HepG2 (cell line): ENCODE measurements at regions not wholly inside any gene's neighbourhood (a gene's known extent, or its start where the extent isn't known, plus 50 kb on each side); places are given as distances from the start of the nearest gene placed in this dataset.

Experiments
- ATAC-seq: fragments of 200-7000 bp; cut with Tn5 transposase; 3 replicates; pipeline ENCODE4 v1.9.1; 2020; ENCODE audit warnings: mild to moderate bottlenecking, moderate library complexity
- BruUV-seq: library from RNA; stranded (reverse); fragments of 400-500 nt; replicated peaks from 2 replicates; lab custom pipeline; 2021; lab: Mats Ljungman, UMichigan
- CTCF ChIA-PET: fragments of 300-600 bp; formaldehyde crosslinking; extraction: SDS; loops from one replicate; lab custom pipeline; 2021; ENCODE audit warnings: low total read pairs, inconsistent platforms, low intra/inter-chr PET ratio; lab: Yijun Ruan, JAX
- POLR2A ChIA-PET: fragments of 350-600 bp; sonication (Branson Sonifier 250); formaldehyde crosslinking; loops from one replicate; lab custom pipeline; 2020; ENCODE audit warnings: antibody characterized with exemption, inconsistent platforms; lab: Yijun Ruan, JAX
- DNase-seq: peaks from one replicate; pipeline ENCODE4 v3.0.0-alpha.2; 2015; ENCODE audit warnings: low spot score
- FAIRE-seq: peaks from 3 replicates; lab custom pipeline; 2011; peaks lifted over from hg19 to GRCh38; lab: Jason Lieb, UNC
- H2AFZ ChIP-seq: one replicate; pipeline ENCODE4 v1.6.1; 2011; ENCODE audit warnings: low read length, inconsistent platforms
- H3K27ac ChIP-seq: fragments of 300-600 bp; 3 replicates; pipeline ENCODE4 v1.8.0; 2011; ENCODE audit warnings: mixed run types, mild to moderate bottlenecking, mixed read lengths, low read length, inconsistent platforms; ENCODE audit not compliant: insufficient read depth; ENCODE audit errors: extremely low read length
- H3K27me3 ChIP-seq, 2 experiments: fragments of 200-600 bp in 1 of 2; 2 replicates in 1 of 2; 3 replicates in 1 of 2; pipeline versions ENCODE4 v1.6.0 to v1.8.0; 2011; ENCODE audit warnings: low read length in 2 of 2, mild to moderate bottlenecking in 2 of 2, moderate library complexity in 2 of 2, inconsistent platforms in 1 of 2; ENCODE audit not compliant: insufficient read depth in 2 of 2, control insufficient read depth in 1 of 2
- H3K36me3 ChIP-seq, 2 experiments: fragments of 200-600 bp in 1 of 2; replicated peaks in 1 of 2; 2 replicates in 1 of 2; 3 replicates in 1 of 2; pipeline versions ENCODE4 v1.5.1 to v1.8.0; 2011; ENCODE audit warnings: low read length in 2 of 2, inconsistent platforms in 1 of 2; ENCODE audit not compliant: insufficient read depth in 2 of 2, control insufficient read depth in 1 of 2
- H3K4me1 ChIP-seq: 2 replicates; pipeline ENCODE4 v1.5.1; 2012; ENCODE audit warnings: low read length, inconsistent platforms; ENCODE audit not compliant: insufficient read depth
- H3K4me2 ChIP-seq: 2 replicates; pipeline ENCODE4 v1.6.0; 2011; ENCODE audit warnings: low read depth, low read length, inconsistent platforms
- H3K4me3 ChIP-seq, 3 experiments: fragments of 200-600 bp in 1 of 3; sonication (generic), shearing (Covaris generic) in 1 of 3; replicated peaks in 1 of 3; 2 replicates each; pipeline ENCODE4 v1.5.1; 2011 to 2016; ENCODE audit warnings: low read length in 3 of 3, inconsistent platforms in 2 of 3, low read depth in 2 of 3, mild to moderate bottlenecking in 2 of 3, control low read depth in 1 of 3, mixed read lengths in 1 of 3; ENCODE audit not compliant: insufficient read depth in 1 of 3
- H3K79me2 ChIP-seq: one replicate; pipeline ENCODE4 v1.6.1; 2011; ENCODE audit warnings: low read length, inconsistent platforms; ENCODE audit not compliant: insufficient read depth
- H3K9ac ChIP-seq: 2 replicates; pipeline ENCODE4 v1.6.0; 2011; ENCODE audit warnings: mild to moderate bottlenecking, low read depth, low read length, inconsistent platforms; ENCODE audit not compliant: insufficient read depth
- H3K9me3 ChIP-seq: 2 replicates; pipeline ENCODE4 v1.5.1; 2012; ENCODE audit warnings: mild to moderate bottlenecking, low read length
- H4K20me1 ChIP-seq: 2 replicates; pipeline ENCODE4 v1.6.0; 2011; ENCODE audit warnings: inconsistent platforms, mild to moderate bottlenecking, low read length, moderate library complexity; ENCODE audit not compliant: insufficient read depth
- DPF2 ChIP-seq: sonication (generic); formaldehyde crosslinking; IDR thresholded peaks from 2 replicates; pipeline ENCODE4 v1.4.0; 2020; ENCODE audit warnings: mild to moderate bottlenecking, low read depth, missing genetic modification reagents, borderline replicate concordance
- ESRRA ChIP-seq: sonication (generic); formaldehyde crosslinking; IDR thresholded peaks from 2 replicates; pipeline ENCODE4 v1.5.1; 2020; ENCODE audit warnings: mild to moderate bottlenecking, low read depth, missing genetic modification reagents
- FOXA1 ChIP-seq, 2 experiments: fragments of 450-650 bp in 1 of 2; sonication (generic) in 1 of 2; formaldehyde crosslinking in 1 of 2; IDR thresholded peaks; 2 replicates each; pipeline versions ENCODE4 v1.4.0 to v1.6.1; 2016 to 2020; ENCODE audit warnings: missing genetic modification reagents in 1 of 2
- GATA4 ChIP-seq: sonication (generic); IDR thresholded peaks from 2 replicates; pipeline ENCODE4 v1.6.1; 2016; ENCODE audit warnings: antibody characterized with exemption, low read depth, borderline replicate concordance
- GATAD2A ChIP-seq: IDR thresholded peaks from 2 replicates; pipeline ENCODE4 v1.6.1; 2016
- HNF4G ChIP-seq, 2 experiments: sonication (generic) in 1 of 2; formaldehyde crosslinking in 1 of 2; IDR thresholded peaks; 2 replicates each; pipeline versions ENCODE4 v1.4.0 to v1.6.1; 2011 to 2020; ENCODE audit warnings: borderline replicate concordance in 2 of 2, low read depth in 2 of 2, mild to moderate bottlenecking in 2 of 2, low read length in 1 of 2, missing genetic modification reagents in 1 of 2, moderate library complexity in 1 of 2
- HNRNPL ChIP-seq: fragments of 200-400 bp; formaldehyde crosslinking; IDR thresholded peaks from 2 replicates; pipeline ENCODE4 v1.6.1; 2017; ENCODE audit warnings: mild to moderate bottlenecking, low read depth, low read length
- MIXL1 ChIP-seq: IDR thresholded peaks from 2 replicates; pipeline ENCODE4 v1.6.1; 2016
- NAIF1 ChIP-seq: sonication (generic); formaldehyde crosslinking; IDR thresholded peaks from 2 replicates; pipeline ENCODE4 v1.5.0; 2020; ENCODE audit warnings: mild to moderate bottlenecking, missing genetic modification reagents, borderline replicate concordance
- RFX5 ChIP-seq: IDR thresholded peaks from 2 replicates; pipeline ENCODE4 v1.6.1; 2011; ENCODE audit warnings: low read depth, low read length, improper control_type of control experiment
- SAP130 ChIP-seq: IDR thresholded peaks from 2 replicates; pipeline ENCODE4 v1.6.1; 2016; ENCODE audit warnings: low read depth
- SNAI1 ChIP-seq: sonication (generic); formaldehyde crosslinking; IDR thresholded peaks from 2 replicates; pipeline ENCODE4 v1.5.0; 2020; ENCODE audit warnings: mild to moderate bottlenecking, missing genetic modification reagents, borderline replicate concordance
- ZNF605 ChIP-seq: sonication (generic); formaldehyde crosslinking; IDR thresholded peaks from 2 replicates; pipeline ENCODE4 v1.8.0; 2022; ENCODE audit warnings: mild to moderate bottlenecking, missing genetic modification reagents
- WGBS: methylation state at CpG from one replicate; pipeline ENCODE4 v1.1.6; 2017; ENCODE audit warnings: low lambda C conversion rate; 5-methylcytosine and 5-hydroxymethylcytosine counted together
- in situ Hi-C: cut with HindIII; loops from 2 replicates; pipeline ENCODE4 v1.10.0; 2017; ENCODE audit warnings: low pct_unique_long_range_greater_than_20kb; ENCODE audit not compliant: extremely low pct_ligation_motif_present
- intact Hi-C: fragments of 100-400 bp; cut with micrococcal nuclease; formaldehyde crosslinking; loops from one replicate; pipeline ENCODE4 v1.10.0; 2022; ENCODE audit not compliant: unreplicated experiment
- TF ChIP-seq, protein P1 (sequence below): sonication (generic); formaldehyde crosslinking; IDR thresholded peaks from 2 replicates; pipeline ENCODE4 v1.9.0; 2021; ENCODE audit warnings: missing genetic modification reagents, borderline replicate concordance
- TF ChIP-seq, protein P2 (sequence below): IDR thresholded peaks from 2 replicates; pipeline ENCODE4 v1.6.1; 2012; ENCODE audit warnings: low read depth, low read length, improper control_type of control experiment
- TF ChIP-seq, protein P3 (sequence below): IDR thresholded peaks from 2 replicates; pipeline ENCODE4 v1.4.0; 2020; ENCODE audit warnings: mild to moderate bottlenecking, missing genetic modification reagents

DNA sequence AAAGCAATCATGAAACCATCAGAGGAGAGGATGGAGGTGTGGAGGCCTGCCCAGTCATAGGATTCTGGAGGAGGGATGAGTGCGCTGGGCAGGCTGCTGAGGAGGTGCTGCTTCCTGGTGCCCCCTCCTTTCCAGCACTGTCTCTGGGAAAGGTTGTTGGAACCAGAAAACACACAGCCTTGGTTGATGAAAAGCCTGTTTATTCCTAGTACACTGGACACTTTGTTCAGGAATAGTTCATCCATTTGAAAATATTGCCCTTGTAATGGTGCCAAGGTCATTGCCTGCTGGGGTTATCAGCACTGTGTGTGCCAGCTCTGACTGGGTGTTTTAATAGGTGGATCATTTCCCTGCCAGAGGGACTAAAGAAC, 83.7 kb upstream of the ARMC2 start:
- POLR2A ChIA-PET: interaction anchor here (1.0 to 1.7 kb wide), 3 partner anchors 11 to 206 kb away, joined by 3 to 6 read pairs (median 3); partner anchors contain the start of gene FOXO3
- H2AFZ ChIP-seq: no peak overlapping the region
- H4K20me1 ChIP-seq: no peaks in the 10 kb centered on the region
- CTCF ChIA-PET: no interaction called here
- intact Hi-C loops (loop anchor here (5.0 kb wide), 1 partner anchor 37 kb away; no protein-coding TSS in a partner anchor), in situ Hi-C loops (no loop called here)
- WGBS: 0% methylated on average over 1 of the region's 1 CpG
- H3K27me3 ChIP-seq: no peaks in the 10 kb centered on the region
- H3K36me3 ChIP-seq: no peaks in the 10 kb centered on the region
- peak overlapping the region; percentile 54 for H3K9ac ChIP-seq
- peak overlapping the region; percentile 75 for H3K27ac ChIP-seq
- DNase-seq (peak; percentile 84), FAIRE-seq (no peak), ATAC-seq (peak; percentile 82)
- H3K9me3 ChIP-seq: no peaks in the 10 kb centered on the region
- H3K4me2 ChIP-seq: peak overlapping the region; percentile 69
- BruUV-seq: no TSS peak
- H3K4me1 ChIP-seq: peaks cover 85% of the 10 kb centered on the region
- 0 out of 6 replicates have a peak overlapping the region, but pooled peaks of 1 of the 3 experiments have one; percentile 12 for H3K4me3 ChIP-seq
- H3K79me2 ChIP-seq: no peaks in the 10 kb centered on the region
- TF ChIP-seq, protein P1, sequence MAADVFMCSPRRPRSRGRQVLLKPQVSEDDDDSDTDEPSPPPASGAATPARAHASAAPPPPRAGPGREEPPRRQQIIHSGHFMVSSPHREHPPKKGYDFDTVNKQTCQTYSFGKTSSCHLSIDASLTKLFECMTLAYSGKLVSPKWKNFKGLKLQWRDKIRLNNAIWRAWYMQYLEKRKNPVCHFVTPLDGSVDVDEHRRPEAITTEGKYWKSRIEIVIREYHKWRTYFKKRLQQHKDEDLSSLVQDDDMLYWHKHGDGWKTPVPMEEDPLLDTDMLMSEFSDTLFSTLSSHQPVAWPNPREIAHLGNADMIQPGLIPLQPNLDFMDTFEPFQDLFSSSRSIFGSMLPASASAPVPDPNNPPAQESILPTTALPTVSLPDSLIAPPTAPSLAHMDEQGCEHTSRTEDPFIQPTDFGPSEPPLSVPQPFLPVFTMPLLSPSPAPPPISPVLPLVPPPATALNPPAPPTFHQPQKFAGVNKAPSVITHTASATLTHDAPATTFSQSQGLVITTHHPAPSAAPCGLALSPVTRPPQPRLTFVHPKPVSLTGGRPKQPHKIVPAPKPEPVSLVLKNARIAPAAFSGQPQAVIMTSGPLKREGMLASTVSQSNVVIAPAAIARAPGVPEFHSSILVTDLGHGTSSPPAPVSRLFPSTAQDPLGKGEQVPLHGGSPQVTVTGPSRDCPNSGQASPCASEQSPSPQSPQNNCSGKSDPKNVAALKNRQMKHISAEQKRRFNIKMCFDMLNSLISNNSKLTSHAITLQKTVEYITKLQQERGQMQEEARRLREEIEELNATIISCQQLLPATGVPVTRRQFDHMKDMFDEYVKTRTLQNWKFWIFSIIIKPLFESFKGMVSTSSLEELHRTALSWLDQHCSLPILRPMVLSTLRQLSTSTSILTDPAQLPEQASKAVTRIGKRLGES: no peak
- no peak for TF ChIP-seq FOXA1 (IDR thresholded peaks at IDR 0.05)
- peak; percentile 57 for TF ChIP-seq FOXA1 (CRISPR knock-in tag; IDR thresholded peaks at IDR 0.05)
- TF ChIP-seq, protein P2, sequence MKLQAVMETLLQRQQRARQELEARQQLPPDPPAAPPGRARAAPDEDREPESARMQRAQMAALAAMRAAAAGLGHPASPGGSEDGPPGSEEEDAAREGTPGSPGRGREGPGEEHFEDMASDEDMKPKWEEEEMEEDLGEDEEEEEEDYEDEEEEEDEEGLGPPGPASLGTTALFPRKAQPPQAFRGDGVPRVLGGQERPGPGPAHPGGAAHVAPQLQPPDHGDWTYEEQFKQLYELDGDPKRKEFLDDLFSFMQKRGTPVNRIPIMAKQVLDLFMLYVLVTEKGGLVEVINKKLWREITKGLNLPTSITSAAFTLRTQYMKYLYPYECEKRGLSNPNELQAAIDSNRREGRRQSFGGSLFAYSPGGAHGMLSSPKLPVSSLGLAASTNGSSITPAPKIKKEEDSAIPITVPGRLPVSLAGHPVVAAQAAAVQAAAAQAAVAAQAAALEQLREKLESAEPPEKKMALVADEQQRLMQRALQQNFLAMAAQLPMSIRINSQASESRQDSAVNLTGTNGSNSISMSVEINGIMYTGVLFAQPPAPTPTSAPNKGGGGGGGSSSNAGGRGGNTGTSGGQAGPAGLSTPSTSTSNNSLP: 0 out of 2 replicates have a peak, but pooled peaks have one; percentile 19
- TF ChIP-seq GATAD2A (CRISPR knock-in tag): peak; percentile 75
- peak; percentile 38 for TF ChIP-seq SAP130 (CRISPR knock-in tag)
- 0 out of 2 replicates have a peak, but pooled peaks have one; percentile 22 for TF ChIP-seq MIXL1
- TF ChIP-seq DPF2 (CRISPR knock-in tag): 0 out of 2 replicates have a peak, but pooled peaks have one; percentile 24
- no peak for TF ChIP-seq ZNF605 (CRISPR knock-in tag)
- TF ChIP-seq, protein P3, sequence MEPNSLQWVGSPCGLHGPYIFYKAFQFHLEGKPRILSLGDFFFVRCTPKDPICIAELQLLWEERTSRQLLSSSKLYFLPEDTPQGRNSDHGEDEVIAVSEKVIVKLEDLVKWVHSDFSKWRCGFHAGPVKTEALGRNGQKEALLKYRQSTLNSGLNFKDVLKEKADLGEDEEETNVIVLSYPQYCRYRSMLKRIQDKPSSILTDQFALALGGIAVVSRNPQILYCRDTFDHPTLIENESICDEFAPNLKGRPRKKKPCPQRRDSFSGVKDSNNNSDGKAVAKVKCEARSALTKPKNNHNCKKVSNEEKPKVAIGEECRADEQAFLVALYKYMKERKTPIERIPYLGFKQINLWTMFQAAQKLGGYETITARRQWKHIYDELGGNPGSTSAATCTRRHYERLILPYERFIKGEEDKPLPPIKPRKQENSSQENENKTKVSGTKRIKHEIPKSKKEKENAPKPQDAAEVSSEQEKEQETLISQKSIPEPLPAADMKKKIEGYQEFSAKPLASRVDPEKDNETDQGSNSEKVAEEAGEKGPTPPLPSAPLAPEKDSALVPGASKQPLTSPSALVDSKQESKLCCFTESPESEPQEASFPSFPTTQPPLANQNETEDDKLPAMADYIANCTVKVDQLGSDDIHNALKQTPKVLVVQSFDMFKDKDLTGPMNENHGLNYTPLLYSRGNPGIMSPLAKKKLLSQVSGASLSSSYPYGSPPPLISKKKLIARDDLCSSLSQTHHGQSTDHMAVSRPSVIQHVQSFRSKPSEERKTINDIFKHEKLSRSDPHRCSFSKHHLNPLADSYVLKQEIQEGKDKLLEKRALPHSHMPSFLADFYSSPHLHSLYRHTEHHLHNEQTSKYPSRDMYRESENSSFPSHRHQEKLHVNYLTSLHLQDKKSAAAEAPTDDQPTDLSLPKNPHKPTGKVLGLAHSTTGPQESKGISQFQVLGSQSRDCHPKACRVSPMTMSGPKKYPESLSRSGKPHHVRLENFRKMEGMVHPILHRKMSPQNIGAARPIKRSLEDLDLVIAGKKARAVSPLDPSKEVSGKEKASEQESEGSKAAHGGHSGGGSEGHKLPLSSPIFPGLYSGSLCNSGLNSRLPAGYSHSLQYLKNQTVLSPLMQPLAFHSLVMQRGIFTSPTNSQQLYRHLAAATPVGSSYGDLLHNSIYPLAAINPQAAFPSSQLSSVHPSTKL (CRISPR knock-in tag): 0 out of 2 replicates have a peak, but pooled peaks have one; percentile 68
- TF ChIP-seq GATA4: peak; percentile 56; the same call in 1 of the 2 replicates
- TF ChIP-seq SNAI1 (CRISPR knock-in tag): no peak
- 0 out of 2 replicates have a peak, but pooled peaks have one; percentile 22 for TF ChIP-seq HNF4G (IDR thresholded peaks at IDR 0.05; ENCODE audit: borderline replicate concordance, low read depth, low read length)
- TF ChIP-seq HNF4G (CRISPR knock-in tag; IDR thresholded peaks at IDR 0.05; ENCODE audit: borderline replicate concordance, low read depth): no peak
- TF ChIP-seq NAIF1 (CRISPR knock-in tag): no peak
- peak; percentile 40; the same call in 1 of the 2 replicates for TF ChIP-seq HNRNPL
- TF ChIP-seq ESRRA (CRISPR knock-in tag): peak; percentile 20
- no peak for TF ChIP-seq RFX5
